ENCODE measurements at regions not wholly inside any gene's neighbourhood (a gene's known extent, or its start where the extent isn't known, plus 50 kb on each side); places are given as distances from the start of the nearest gene placed in this dataset.
"Not testable (repeated sequence)": the region's sequence is repeated elsewhere in the genome, so short reads cannot be mapped to it uniquely, and the experiment has no call there.

DNA sequence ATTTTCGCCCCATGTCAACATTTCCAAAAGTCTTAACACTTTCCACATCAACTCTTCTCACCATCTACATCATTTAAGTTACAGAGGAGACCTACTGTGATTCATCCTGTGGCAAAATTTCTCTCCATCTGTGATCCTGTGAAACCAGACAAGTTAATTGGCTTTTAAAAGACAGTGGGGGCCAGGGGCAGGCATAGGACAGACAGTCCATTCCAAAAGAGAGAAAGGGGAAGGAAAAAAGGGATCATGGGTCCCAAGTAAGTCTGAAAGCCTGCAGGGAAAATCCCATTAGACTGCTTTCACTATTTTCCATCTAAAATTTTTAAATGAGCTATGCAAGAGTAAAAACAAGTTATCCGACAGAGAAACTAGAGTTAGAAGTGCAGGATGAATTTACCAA lies 121.0 kb downstream of the MRPL57 start:
- TF ChIP-seq, protein P1, sequence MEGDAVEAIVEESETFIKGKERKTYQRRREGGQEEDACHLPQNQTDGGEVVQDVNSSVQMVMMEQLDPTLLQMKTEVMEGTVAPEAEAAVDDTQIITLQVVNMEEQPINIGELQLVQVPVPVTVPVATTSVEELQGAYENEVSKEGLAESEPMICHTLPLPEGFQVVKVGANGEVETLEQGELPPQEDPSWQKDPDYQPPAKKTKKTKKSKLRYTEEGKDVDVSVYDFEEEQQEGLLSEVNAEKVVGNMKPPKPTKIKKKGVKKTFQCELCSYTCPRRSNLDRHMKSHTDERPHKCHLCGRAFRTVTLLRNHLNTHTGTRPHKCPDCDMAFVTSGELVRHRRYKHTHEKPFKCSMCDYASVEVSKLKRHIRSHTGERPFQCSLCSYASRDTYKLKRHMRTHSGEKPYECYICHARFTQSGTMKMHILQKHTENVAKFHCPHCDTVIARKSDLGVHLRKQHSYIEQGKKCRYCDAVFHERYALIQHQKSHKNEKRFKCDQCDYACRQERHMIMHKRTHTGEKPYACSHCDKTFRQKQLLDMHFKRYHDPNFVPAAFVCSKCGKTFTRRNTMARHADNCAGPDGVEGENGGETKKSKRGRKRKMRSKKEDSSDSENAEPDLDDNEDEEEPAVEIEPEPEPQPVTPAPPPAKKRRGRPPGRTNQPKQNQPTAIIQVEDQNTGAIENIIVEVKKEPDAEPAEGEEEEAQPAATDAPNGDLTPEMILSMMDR (IDR thresholded peaks at IDR 0.05; ENCODE audit: low read depth, low read length): no peak
- H3K4me3 ChIP-seq (ENCODE audit: low read depth, low read length): peak overlapping the region; percentile 89
- no peak for DNase-seq (ENCODE audit: low read depth, low spot score)
- in situ Hi-C loops (cut with HindIII; ENCODE audit: low sequenced_read_pairs): no loop called here

DNA sequence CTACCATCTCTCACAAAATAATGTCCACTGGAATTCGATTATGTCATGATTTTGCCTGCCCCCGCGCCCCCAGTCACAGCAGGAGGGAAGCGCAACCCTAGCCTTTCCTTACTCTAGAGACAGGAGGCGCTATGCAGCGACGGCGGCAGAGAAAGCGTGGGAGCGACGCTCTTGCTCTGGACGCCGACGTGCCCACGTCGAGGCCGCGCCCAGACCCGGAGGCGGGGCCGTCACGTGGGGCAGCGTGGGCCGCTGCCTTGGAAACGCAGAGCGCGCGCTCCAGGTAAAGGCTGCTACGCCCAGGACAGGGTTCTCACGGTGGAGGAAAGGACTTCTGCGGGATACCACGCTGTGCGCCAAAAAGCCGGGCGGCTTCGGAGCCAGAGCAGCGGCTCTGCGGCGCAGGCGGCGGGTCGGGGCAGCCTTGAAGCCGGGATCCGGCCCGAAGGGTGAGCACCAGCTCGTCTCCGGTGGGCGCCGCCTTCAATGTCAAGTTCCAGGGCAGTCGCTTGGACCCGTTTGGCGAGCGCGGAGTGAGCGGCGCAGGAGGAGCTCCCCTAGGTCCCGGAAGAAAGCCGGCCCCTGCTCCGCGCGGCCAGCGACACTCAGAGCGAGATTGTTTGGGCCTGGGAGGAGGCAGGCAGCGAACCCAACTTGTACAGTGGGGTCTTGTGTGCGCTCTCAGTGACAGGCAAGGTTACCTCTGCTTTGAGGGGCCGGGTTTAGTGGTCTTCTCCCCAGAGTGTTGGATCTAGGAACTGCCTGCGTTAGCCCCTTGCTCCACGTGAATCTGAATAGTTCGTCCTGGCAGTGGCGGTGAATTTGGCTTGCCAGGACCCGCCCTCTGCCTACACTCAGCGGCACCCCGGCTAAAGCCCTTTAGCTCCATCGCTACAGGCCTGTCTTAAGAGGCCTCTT lies 121.7 kb downstream of the MRPL57 start:
- peak overlapping the region; percentile 89 for H3K4me3 ChIP-seq (ENCODE audit: low read depth, low read length)
- peak; percentile 90 for DNase-seq (ENCODE audit: low read depth, low spot score)
- in situ Hi-C loops (cut with HindIII; ENCODE audit: low sequenced_read_pairs): no loop called here
- TF ChIP-seq, protein P1 (IDR thresholded peaks at IDR 0.05; ENCODE audit: low read depth, low read length): peak; percentile 88

DNA sequence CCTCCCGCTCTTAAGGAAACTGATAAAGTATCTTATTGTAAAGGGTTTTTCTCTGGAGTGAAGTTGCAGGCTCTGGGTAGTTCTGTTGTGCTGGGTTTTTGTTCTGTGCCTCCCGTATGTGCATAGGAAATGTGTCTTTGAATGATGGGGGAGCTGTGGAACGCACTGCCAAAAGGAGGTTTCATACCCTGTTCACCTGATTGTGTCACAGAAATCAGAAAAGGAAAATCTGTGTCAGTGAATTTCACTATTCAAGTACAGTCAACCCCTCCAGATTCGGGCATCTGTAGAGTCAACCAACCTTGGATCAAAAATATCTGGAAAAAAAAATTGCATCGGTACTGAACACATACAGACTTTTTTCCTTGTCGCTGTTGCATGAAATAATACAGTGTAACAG lies 127.8 kb downstream of the MRPL57 start:
- in situ Hi-C loops (cut with HindIII; ENCODE audit: low sequenced_read_pairs): no loop called here
- TF ChIP-seq, protein P1 (IDR thresholded peaks at IDR 0.05; ENCODE audit: low read depth, low read length): no peak
- no peak for DNase-seq (ENCODE audit: low read depth, low spot score)
- H3K4me3 ChIP-seq (ENCODE audit: low read depth, low read length): no peak overlapping the region

DNA sequence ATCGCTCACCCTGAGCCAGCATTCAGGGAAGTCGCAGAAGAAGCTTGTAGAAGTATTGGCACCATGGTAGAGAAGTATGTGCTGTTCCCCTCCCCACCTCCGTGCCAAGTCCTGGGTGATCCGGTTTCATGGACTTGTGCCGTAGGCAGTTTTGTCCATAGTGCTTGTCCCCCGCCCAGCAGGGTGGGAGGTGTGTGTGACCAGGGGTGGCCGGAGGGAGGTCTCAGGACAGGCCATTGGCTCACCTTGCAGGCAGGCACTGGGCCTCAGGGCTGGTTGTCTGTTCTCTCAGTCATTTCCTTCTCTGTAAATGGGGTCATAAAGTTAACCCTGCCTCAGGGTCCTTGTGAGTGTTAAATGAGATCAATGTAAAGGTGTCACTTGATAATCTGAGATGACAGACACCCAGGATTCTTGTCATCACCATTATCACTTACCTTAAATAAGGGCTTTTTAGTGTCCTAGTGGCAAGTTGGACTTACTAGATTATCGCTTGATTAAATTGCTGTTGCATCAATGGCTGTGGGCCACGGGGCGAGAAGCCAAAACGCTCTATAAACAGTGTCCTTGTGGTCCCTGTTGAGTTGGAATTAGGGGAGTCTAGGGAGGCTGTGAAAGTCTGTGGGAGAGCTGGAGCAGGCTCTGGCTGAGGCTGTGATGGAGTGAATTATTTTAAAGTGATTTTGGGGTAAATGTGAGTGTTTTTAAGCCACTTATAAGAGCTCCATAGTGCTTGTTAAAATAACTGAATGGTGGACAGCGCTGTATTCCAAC lies 130.0 kb downstream of the MRPL57 start:
- in situ Hi-C loops (cut with HindIII; ENCODE audit: low sequenced_read_pairs); DNase-seq (ENCODE audit: low read depth, low spot score); H3K4me3 ChIP-seq (ENCODE audit: low read depth, low read length): not testable (repeated sequence)

DNA sequence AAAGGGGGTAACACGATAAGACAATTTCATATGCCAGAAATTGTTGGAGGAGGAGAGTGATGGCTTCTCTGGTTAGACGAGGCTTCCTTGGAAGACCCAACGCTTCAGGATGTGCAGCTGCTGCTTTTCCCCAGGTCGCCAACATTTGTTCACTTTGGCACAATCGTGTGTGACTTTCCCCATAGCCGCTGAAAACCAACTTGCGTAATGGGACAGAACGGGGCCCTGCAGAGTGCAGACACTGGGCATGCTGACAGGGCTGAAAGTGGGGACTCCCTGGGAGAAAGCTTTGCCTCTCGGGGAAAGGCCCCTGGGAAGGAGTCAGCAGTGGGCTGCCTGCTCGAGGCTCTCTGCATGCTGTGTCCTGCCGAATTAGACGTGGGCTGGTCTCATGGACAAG lies 130.7 kb downstream of the MRPL57 start:
- DNase-seq (ENCODE audit: low read depth, low spot score); H3K4me3 ChIP-seq (ENCODE audit: low read depth, low read length); in situ Hi-C loops (cut with HindIII; ENCODE audit: low sequenced_read_pairs): not testable (repeated sequence)

DNA sequence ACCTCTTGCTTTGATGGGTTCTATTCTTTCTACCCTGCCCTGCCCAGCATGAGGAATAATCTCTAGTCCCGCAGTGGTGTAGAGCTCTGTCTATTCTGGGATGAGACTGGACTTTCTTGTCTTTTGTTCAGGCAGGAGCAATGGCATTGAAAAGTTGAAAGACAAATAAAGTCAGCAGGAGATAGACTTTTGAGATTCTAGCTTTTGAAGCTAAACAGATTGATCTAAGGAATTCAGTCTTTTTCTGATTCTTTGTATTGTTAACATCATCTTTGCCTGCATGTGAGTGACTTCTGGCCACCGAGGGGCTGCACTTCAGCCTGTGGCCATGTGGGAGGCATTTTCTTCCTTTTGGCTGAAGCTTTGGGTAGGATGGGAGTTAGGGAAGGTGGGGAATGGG lies 132.4 kb downstream of the MRPL57 start:
- TF ChIP-seq, protein P1 (IDR thresholded peaks at IDR 0.05; ENCODE audit: low read depth, low read length): no peak

DNA sequence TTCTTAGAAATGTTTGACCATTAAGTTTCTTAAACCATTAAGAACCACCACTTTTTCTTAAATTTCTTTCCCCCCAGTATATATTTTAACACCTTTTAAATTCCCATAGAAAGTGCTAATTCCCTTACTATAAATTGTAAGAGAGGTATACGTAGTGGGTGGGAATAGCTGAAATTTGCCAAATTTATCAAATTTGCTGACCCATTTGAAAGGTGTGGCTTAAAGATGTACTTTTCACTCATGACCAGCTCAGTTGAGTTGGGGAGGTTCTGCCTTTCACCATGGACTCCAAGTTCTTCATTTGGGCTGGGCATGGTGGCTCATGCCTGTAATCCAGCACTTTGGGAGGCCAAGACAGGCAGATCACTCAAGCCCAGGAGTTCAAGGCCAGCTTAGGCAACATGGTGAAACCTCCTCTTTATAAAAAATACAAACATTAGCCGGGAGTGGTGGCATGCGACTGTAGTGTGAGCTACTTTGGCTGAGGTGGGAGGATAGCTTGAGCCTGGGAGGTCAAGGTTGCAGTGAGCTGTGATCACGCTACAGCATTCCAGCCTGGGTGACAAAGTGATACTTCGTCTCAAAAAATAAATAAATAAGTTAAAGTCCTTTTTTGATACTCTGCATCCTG lies 133.2 kb downstream of the MRPL57 start:
- no peak overlapping the region for H3K4me3 ChIP-seq (ENCODE audit: low read depth, low read length)
- TF ChIP-seq, protein P1 (IDR thresholded peaks at IDR 0.05; ENCODE audit: low read depth, low read length): no peak
- in situ Hi-C loops (cut with HindIII; ENCODE audit: low sequenced_read_pairs): no loop called here
- no peak for DNase-seq (ENCODE audit: low read depth, low spot score)

More for the DNA sequence above, 132.4 kb downstream of the MRPL57 start:
- in situ Hi-C loops (cut with HindIII; ENCODE audit: low sequenced_read_pairs): no loop called here
- H3K4me3 ChIP-seq (ENCODE audit: low read depth, low read length): no peak overlapping the region
- no peak for DNase-seq (ENCODE audit: low read depth, low spot score)

Data from astrocyte of the spinal cord (primary cell).